ENCODE measurements at regions not wholly inside any gene's neighbourhood (a gene's known extent, or its start where the extent isn't known, plus 50 kb on each side); places are given as distances from the start of the nearest gene placed in this dataset.

GRCh38 chr5:25500635-25501034 is 855.9 kb upstream of the CDH10 start:
- no peaks in the 10 kb centered on the region for H4K20me1 ChIP-seq (ENCODE audit: insufficient read depth, low read length)
- no TSS peak for BruUV-seq (replicated peaks)
- no peak overlapping the region for H2AFZ ChIP-seq (ENCODE audit: low read length)
- ChIA-PET CTCF (ENCODE audit: unreplicated experiment) (no interaction called here), POLR2A (no interaction called here)
- TF ChIP-seq EZH2phosphoT487 (IDR thresholded peaks at IDR 0.05; ENCODE audit: borderline replicate concordance, low read depth, low read length) (no peak), CTCF (conservative IDR thresholded peaks at IDR 0.05; ENCODE audit: low read length) (no peak)
- DNase-seq (ENCODE audit: low spot score): no peak
- H3K27ac ChIP-seq (ENCODE audit: low read depth, low read length, poor library complexity, severe bottlenecking): no peak overlapping the region
- H3K4me1 ChIP-seq (ENCODE audit: insufficient read depth, low read length, poor library complexity, severe bottlenecking): no peaks in the 10 kb centered on the region
- H3K4me3 ChIP-seq (ENCODE audit: low read depth, low read length, poor library complexity, severe bottlenecking): no peak overlapping the region
- no peak overlapping the region for H3K4me2 ChIP-seq (ENCODE audit: low read length)
- no peaks in the 10 kb centered on the region for H3K9me3 ChIP-seq (ENCODE audit: low read length)
- no peaks in the 10 kb centered on the region for H3K36me3 ChIP-seq (ENCODE audit: insufficient read depth, low read length)
- no peaks in the 10 kb centered on the region for H3K9me2 ChIP-seq (ENCODE audit: insufficient read depth, low read length)
- H3K79me2 ChIP-seq (ENCODE audit: insufficient read depth, low read depth, low read length): no peaks in the 10 kb centered on the region
- intact Hi-C loops (cut with micrococcal nuclease; ENCODE audit: unreplicated experiment): no loop called here

GRCh38 chr5:25489834-25490538 is 845.2 kb upstream of the CDH10 start:
- Histone ChIP-seq H3K9me2 (ENCODE audit: insufficient read depth, low read length) (no peaks in the 10 kb centered on the region), H3K9me3 (ENCODE audit: low read length) (no peaks in the 10 kb centered on the region), H3K4me1 (ENCODE audit: insufficient read depth, low read length, poor library complexity, severe bottlenecking) (peaks cover 27% of the 10 kb centered on the region), H3K36me3 (ENCODE audit: insufficient read depth, low read length) (no peaks in the 10 kb centered on the region), H3K4me2 (ENCODE audit: low read length) (0 out of 2 replicates have a peak overlapping the region, but pooled peaks have one; percentile 8), H4K20me1 (ENCODE audit: insufficient read depth, low read length) (no peaks in the 10 kb centered on the region), H3K4me3 (ENCODE audit: low read depth, low read length, poor library complexity, severe bottlenecking) (no peak overlapping the region), H2AFZ (ENCODE audit: low read length) (no peak overlapping the region), H3K27ac (ENCODE audit: low read depth, low read length, poor library complexity, severe bottlenecking) (no peak overlapping the region), H3K79me2 (ENCODE audit: insufficient read depth, low read depth, low read length) (no peaks in the 10 kb centered on the region)
- CTCF ChIA-PET (ENCODE audit: unreplicated experiment): no interaction called here
- TF ChIP-seq CTCF (conservative IDR thresholded peaks at IDR 0.05; ENCODE audit: low read length): no peak
- TF ChIP-seq EZH2phosphoT487 (IDR thresholded peaks at IDR 0.05; ENCODE audit: borderline replicate concordance, low read depth, low read length): no peak
- BruUV-seq (replicated peaks): no TSS peak
- POLR2A ChIA-PET: interaction anchor here (0.6 kb wide), 1 partner anchor 851 kb away, joined by 3 read pairs; no protein-coding TSS in a partner anchor
- intact Hi-C loops (cut with micrococcal nuclease; ENCODE audit: unreplicated experiment): no loop called here
- DNase-seq (ENCODE audit: low spot score): no peak

- Histone ChIP-seq H3K27ac (ENCODE audit: low read depth, low read length, poor library complexity, severe bottlenecking) (peak overlapping the region; percentile 57), H3K9me3 (ENCODE audit: low read length) (no peaks in the 10 kb centered on the region), H3K9me2 (ENCODE audit: insufficient read depth, low read length) (no peaks in the 10 kb centered on the region), H4K20me1 (ENCODE audit: insufficient read depth, low read length) (no peaks in the 10 kb centered on the region), H3K4me3 (ENCODE audit: low read depth, low read length, poor library complexity, severe bottlenecking) (no peak overlapping the region), H3K79me2 (ENCODE audit: insufficient read depth, low read depth, low read length) (no peaks in the 10 kb centered on the region), H2AFZ (ENCODE audit: low read length) (no peak overlapping the region), H3K4me2 (ENCODE audit: low read length) (peak overlapping the region; percentile 54), H3K36me3 (ENCODE audit: insufficient read depth, low read length) (no peaks in the 10 kb centered on the region), H3K4me1 (ENCODE audit: insufficient read depth, low read length, poor library complexity, severe bottlenecking) (peaks cover 27% of the 10 kb centered on the region)
- ChIA-PET POLR2A (no interaction called here), CTCF (ENCODE audit: unreplicated experiment) (no interaction called here)
- DNase-seq (ENCODE audit: low spot score): peak; percentile 52
- BruUV-seq (replicated peaks): no TSS peak
- intact Hi-C loops (cut with micrococcal nuclease; ENCODE audit: unreplicated experiment): no loop called here
- TF ChIP-seq EZH2phosphoT487 (IDR thresholded peaks at IDR 0.05; ENCODE audit: borderline replicate concordance, low read depth, low read length) (no peak), CTCF (conservative IDR thresholded peaks at IDR 0.05; ENCODE audit: low read length) (no peak)
Observed at GRCh38 chr5:25488119-25488518, 843.3 kb upstream of the CDH10 start.

Data from OCI-LY7 (cell line).